KMS-11 (cell line): ENCODE measurements at regions not wholly inside any gene's neighbourhood (a gene's known extent, or its start where the extent isn't known, plus 50 kb on each side); places are given as distances from the start of the nearest gene placed in this dataset.

Experiments used
- H2AFZ ChIP-seq: fragments of 200-600 bp; sonication (generic); 2 replicates; pipeline ENCODE4 v1.6.1; 2016; ENCODE audit warnings: antibody characterized with exemption, mixed run types, low read depth
- H3K27ac ChIP-seq: fragments of 200-600 bp; sonication (generic); 2 replicates; pipeline ENCODE4 v1.6.1; 2016; ENCODE audit warnings: mild to moderate bottlenecking, mixed run types
- H3K27me3 ChIP-seq: fragments of 200-600 bp; sonication (generic); 2 replicates; pipeline ENCODE4 v1.6.1; 2017; ENCODE audit warnings: mild to moderate bottlenecking, low read depth, mixed run types, moderate library complexity; ENCODE audit not compliant: insufficient read depth
- H3K36me3 ChIP-seq: fragments of 200-600 bp; sonication (generic); 2 replicates; pipeline ENCODE4 v1.6.1; 2017; ENCODE audit warnings: mild to moderate bottlenecking, mixed run types; ENCODE audit not compliant: insufficient read depth
- H3K4me1 ChIP-seq: fragments of 200-600 bp; sonication (generic); 2 replicates; pipeline ENCODE4 v1.6.1; 2016; ENCODE audit warnings: mild to moderate bottlenecking, low read depth, mixed run types; ENCODE audit not compliant: poor library complexity, severe bottlenecking
- H3K4me2 ChIP-seq: fragments of 200-600 bp; sonication (generic); 2 replicates; pipeline ENCODE4 v1.7.0; 2016; ENCODE audit warnings: mild to moderate bottlenecking, mixed run types
- H3K4me3 ChIP-seq: fragments of 200-600 bp; sonication (generic); IDR thresholded peaks from 2 replicates; pipeline ENCODE4 v1.6.1; 2017; ENCODE audit warnings: low read depth, low read length, mixed read lengths; ENCODE audit not compliant: insufficient read depth
- H3K79me2 ChIP-seq: fragments of 200-600 bp; sonication (generic); 2 replicates; pipeline ENCODE4 v1.6.1; 2016; ENCODE audit warnings: low read depth, mixed run types; ENCODE audit not compliant: insufficient read depth
- H3K9ac ChIP-seq: fragments of 200-600 bp; sonication (generic); 2 replicates; pipeline ENCODE4 v1.6.1; 2016; ENCODE audit warnings: mild to moderate bottlenecking, mixed run types
- H4K20me1 ChIP-seq: fragments of 200-600 bp; sonication (generic); 2 replicates; pipeline ENCODE4 v1.6.1; 2016; ENCODE audit warnings: mild to moderate bottlenecking, mixed run types; ENCODE audit not compliant: insufficient read depth
- TF ChIP-seq, protein P1 (sequence below): fragments of 200-600 bp; sonication (generic); conservative IDR thresholded peaks from 2 replicates; pipeline ENCODE4 v1.6.1; 2017; ENCODE audit warnings: low read depth, mild to moderate bottlenecking, antibody characterized with exemption, low read length, moderate library complexity, mixed read lengths

GRCh38 chr6:74750826-74751225, 455.0 kb downstream of the COL12A1 start:
- H2AFZ ChIP-seq: no peak overlapping the region
- no peaks in the 10 kb centered on the region for H3K27me3 ChIP-seq
- H3K79me2 ChIP-seq: no peaks in the 10 kb centered on the region
- no peak overlapping the region for H3K4me3 ChIP-seq
- no peaks in the 10 kb centered on the region for H4K20me1 ChIP-seq
- no peaks in the 10 kb centered on the region for H3K36me3 ChIP-seq
- no peaks in the 10 kb centered on the region for H3K4me1 ChIP-seq
- no peak overlapping the region for H3K9ac ChIP-seq
- TF ChIP-seq, protein P1, sequence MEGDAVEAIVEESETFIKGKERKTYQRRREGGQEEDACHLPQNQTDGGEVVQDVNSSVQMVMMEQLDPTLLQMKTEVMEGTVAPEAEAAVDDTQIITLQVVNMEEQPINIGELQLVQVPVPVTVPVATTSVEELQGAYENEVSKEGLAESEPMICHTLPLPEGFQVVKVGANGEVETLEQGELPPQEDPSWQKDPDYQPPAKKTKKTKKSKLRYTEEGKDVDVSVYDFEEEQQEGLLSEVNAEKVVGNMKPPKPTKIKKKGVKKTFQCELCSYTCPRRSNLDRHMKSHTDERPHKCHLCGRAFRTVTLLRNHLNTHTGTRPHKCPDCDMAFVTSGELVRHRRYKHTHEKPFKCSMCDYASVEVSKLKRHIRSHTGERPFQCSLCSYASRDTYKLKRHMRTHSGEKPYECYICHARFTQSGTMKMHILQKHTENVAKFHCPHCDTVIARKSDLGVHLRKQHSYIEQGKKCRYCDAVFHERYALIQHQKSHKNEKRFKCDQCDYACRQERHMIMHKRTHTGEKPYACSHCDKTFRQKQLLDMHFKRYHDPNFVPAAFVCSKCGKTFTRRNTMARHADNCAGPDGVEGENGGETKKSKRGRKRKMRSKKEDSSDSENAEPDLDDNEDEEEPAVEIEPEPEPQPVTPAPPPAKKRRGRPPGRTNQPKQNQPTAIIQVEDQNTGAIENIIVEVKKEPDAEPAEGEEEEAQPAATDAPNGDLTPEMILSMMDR: no peak
- no peak overlapping the region for H3K27ac ChIP-seq
- no peak overlapping the region for H3K4me2 ChIP-seq

DNA sequence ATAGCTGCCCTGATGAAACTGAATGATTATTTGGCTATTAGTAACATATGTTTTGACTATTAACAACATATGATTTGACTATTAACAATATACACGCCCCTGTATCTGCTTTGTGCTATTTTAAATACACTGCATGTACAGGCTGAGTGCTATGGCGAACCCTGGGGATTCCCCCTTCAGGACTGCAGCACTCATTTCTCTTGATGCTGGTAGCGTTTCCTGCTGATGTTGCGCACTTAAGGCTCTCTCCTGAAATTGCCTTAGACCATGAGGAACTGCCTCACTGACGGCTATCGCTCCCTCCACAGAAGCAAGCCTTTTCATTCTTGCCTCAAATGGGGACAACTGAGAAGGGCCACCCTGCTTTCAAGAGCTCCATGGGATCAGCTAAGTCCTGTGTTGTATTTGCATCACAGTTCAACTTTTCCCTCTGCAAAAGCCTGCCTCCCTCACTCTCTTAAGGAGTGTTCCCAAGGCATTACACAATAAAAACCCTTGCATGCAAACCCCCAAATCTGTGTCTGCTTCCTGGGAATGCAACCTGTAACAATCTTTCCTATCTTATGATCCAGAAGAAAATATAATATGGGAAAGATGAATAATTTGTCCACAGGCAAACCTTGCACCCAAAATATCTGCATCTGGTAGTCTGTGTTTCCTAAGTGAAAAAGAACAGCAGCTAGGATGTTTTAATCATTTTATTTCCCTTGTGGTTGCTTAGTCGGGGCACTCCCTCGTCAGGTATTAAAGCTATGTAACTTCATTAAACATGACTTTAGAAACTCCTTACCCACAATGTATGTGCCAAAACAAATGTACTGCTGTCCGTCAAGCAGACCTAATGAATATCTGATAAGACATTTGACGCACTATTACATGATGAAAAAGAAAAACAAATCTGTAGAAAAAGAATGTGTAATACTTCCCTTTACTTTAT, 456.4 kb downstream of the COL12A1 start:
- H2AFZ ChIP-seq: no peak overlapping the region
- H3K4me3 ChIP-seq: no peak overlapping the region
- H3K4me2 ChIP-seq: no peak overlapping the region
- TF ChIP-seq, protein P1: no peak
- H3K27me3 ChIP-seq: no peaks in the 10 kb centered on the region
- H3K27ac ChIP-seq: no peak overlapping the region
- H3K36me3 ChIP-seq: no peaks in the 10 kb centered on the region
- no peaks in the 10 kb centered on the region for H3K4me1 ChIP-seq
- H4K20me1 ChIP-seq: no peaks in the 10 kb centered on the region
- no peaks in the 10 kb centered on the region for H3K79me2 ChIP-seq
- no peak overlapping the region for H3K9ac ChIP-seq

DNA sequence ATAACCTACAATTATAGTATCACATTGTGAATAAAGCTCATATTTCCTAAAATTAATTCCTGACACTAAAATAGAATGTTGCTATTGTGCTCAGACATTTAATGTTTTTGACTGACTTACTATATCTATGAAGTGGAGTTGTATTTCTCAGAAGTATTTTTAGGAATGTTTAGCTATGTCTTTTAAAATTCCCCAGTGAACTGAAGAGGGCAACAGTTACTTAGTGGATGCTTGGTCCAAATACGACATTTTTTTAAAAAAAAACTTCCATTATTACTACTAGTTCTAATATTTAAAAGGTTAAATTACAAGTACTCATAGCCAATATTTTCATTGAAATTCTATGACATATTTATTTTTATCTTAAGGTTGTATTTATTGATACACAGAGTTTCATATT, 460.2 kb downstream of the COL12A1 start:
- Histone ChIP-seq H3K27me3 (no peaks in the 10 kb centered on the region), H4K20me1 (no peaks in the 10 kb centered on the region), H3K79me2 (no peaks in the 10 kb centered on the region), H3K27ac (no peak overlapping the region), H3K4me3 (no peak overlapping the region), H3K36me3 (no peaks in the 10 kb centered on the region), H3K4me1 (no peaks in the 10 kb centered on the region), H3K9ac (no peak overlapping the region), H3K4me2 (no peak overlapping the region), H2AFZ (no peak overlapping the region)
- TF ChIP-seq, protein P1: no peak

- TF ChIP-seq, protein P1: no peak
- H3K4me3 ChIP-seq: no peak overlapping the region
These were observed 462.9 kb downstream of the COL12A1 start for GRCh38 chr6:74742793-74743508.

More at GRCh38 chr6:74742793-74743508, 462.9 kb downstream of the COL12A1 start:
- H3K27ac ChIP-seq: no peak overlapping the region
- H4K20me1 ChIP-seq: no peaks in the 10 kb centered on the region
- no peaks in the 10 kb centered on the region for H3K79me2 ChIP-seq
- H3K9ac ChIP-seq: no peak overlapping the region
- H3K36me3 ChIP-seq: no peaks in the 10 kb centered on the region
- H3K27me3 ChIP-seq: no peaks in the 10 kb centered on the region
- H3K4me2 ChIP-seq: no peak overlapping the region
- H2AFZ ChIP-seq: no peak overlapping the region
- H3K4me1 ChIP-seq: no peaks in the 10 kb centered on the region
